ENCODE measurements at regions not wholly inside any gene's neighbourhood (a gene's known extent, or its start where the extent isn't known, plus 50 kb on each side); places are given as distances from the start of the nearest gene placed in this dataset.

GRCh38 chr9:38293022-38293421, 99.5 kb upstream of the ALDH1B1 start:
- TF ChIP-seq SUZ12 (IDR thresholded peaks at IDR 0.05; ENCODE audit: extremely low read depth, insufficient read depth, insufficient read length) (no peak), ZNF274 (IDR thresholded peaks at IDR 0.05; ENCODE audit: low read depth, low read length) (no peak), YY1 (IDR thresholded peaks at IDR 0.05; ENCODE audit: insufficient read depth, insufficient read length) (no peak)
